IMR-90 (cell line): ENCODE measurements at regions not wholly inside any gene's neighbourhood (a gene's known extent, or its start where the extent isn't known, plus 50 kb on each side); places are given as distances from the start of the nearest gene placed in this dataset.

Experiments
- ATAC-seq: fragments of 200-7000 bp; cut with Tn5 transposase; 2 replicates; pipeline ENCODE4 v1.9.1; 2020; ENCODE audit warnings: low read depth, mild to moderate bottlenecking, moderate library complexity
- BruUV-seq: library from RNA; stranded (reverse); fragments of 400-500 nt; replicated peaks from 2 replicates; lab custom pipeline; 2021; lab: Mats Ljungman, UMichigan
- CTCF ChIA-PET: fragments of 300-600 bp; formaldehyde crosslinking; extraction: SDS; loops from one replicate; lab custom pipeline; 2021; ENCODE audit warnings: antibody characterized with exemption; lab: Yijun Ruan, JAX
- POLR2A ChIA-PET: fragments of 300-600 bp; sonication (Branson Sonifier 250); formaldehyde crosslinking; loops from one replicate; lab custom pipeline; 2022; ENCODE audit warnings: antibody characterized with exemption; ENCODE audit not compliant: unreplicated experiment; lab: Charles Lee
- DNase-seq: peaks from one replicate; pipeline ENCODE4 v3.0.0; 2013
- H2AFZ ChIP-seq: replicated peaks from 2 replicates; pipeline ENCODE3; 2013; ENCODE audit warnings: low read length, mild to moderate bottlenecking; ENCODE audit not compliant: poor library complexity
- H2AK5ac ChIP-seq: 2 replicates; pipeline ENCODE4 v1.6.1; 2013; ENCODE audit warnings: low read depth, low read length, inconsistent platforms
- H2AK9ac ChIP-seq: replicated peaks from 2 replicates; pipeline ENCODE3; 2013; ENCODE audit warnings: mild to moderate bottlenecking, low read depth, low read length, moderate library complexity; ENCODE audit not compliant: poor library complexity
- H2BK120ac ChIP-seq: 2 replicates; pipeline ENCODE4 v1.6.1; 2013; ENCODE audit warnings: low read depth, low read length, inconsistent platforms
- H2BK15ac ChIP-seq: 3 replicates; pipeline ENCODE4 v1.6.1; 2013; ENCODE audit warnings: low read depth, low read length, inconsistent platforms
- H2BK20ac ChIP-seq: 2 replicates; pipeline ENCODE4 v1.6.1; 2013; ENCODE audit warnings: low read depth, mild to moderate bottlenecking, inconsistent platforms, low read length, moderate library complexity
- H2BK5ac ChIP-seq: 2 replicates; pipeline ENCODE4 v1.6.1; 2013; ENCODE audit warnings: mild to moderate bottlenecking, low read depth, low read length, inconsistent platforms; ENCODE audit not compliant: poor library complexity, severe bottlenecking
- H3K14ac ChIP-seq: replicated peaks from 2 replicates; pipeline ENCODE4 v1.6.1; 2013; ENCODE audit warnings: low read depth, low read length, inconsistent platforms
- H3K18ac ChIP-seq: 2 replicates; pipeline ENCODE4 v1.6.1; 2013; ENCODE audit warnings: low read depth, low read length, control low read depth
- H3K23ac ChIP-seq: 2 replicates; pipeline ENCODE4 v1.6.1; 2013; ENCODE audit warnings: low read depth, low read length, inconsistent platforms
- H3K27ac ChIP-seq: 2 replicates; pipeline ENCODE4 v1.5.1; 2013; ENCODE audit warnings: mild to moderate bottlenecking, control low read depth, low read length; ENCODE audit not compliant: insufficient read depth
- H3K27me3 ChIP-seq: 2 replicates; pipeline ENCODE4 v1.6.1; 2013; ENCODE audit warnings: low read length; ENCODE audit not compliant: control insufficient read depth, insufficient read depth
- H3K36me3 ChIP-seq: 2 replicates; pipeline ENCODE4 v1.6.1; 2013; ENCODE audit warnings: low read length, mixed read lengths; ENCODE audit not compliant: control insufficient read depth, insufficient read depth
- H3K4ac ChIP-seq: 2 replicates; pipeline ENCODE4 v1.6.1; 2013; ENCODE audit warnings: low read depth, low read length, inconsistent platforms
- H3K4me1 ChIP-seq: 2 replicates; pipeline ENCODE4 v1.6.1; 2013; ENCODE audit warnings: low read length, mixed read lengths; ENCODE audit not compliant: control insufficient read depth, insufficient read depth
- H3K4me2 ChIP-seq: 2 replicates; pipeline ENCODE4 v1.6.1; 2013; ENCODE audit warnings: low read depth, mild to moderate bottlenecking, control low read depth, low read length, moderate library complexity
- H3K4me3 ChIP-seq: 2 replicates; pipeline ENCODE4 v1.5.1; 2013; ENCODE audit warnings: low read depth, mild to moderate bottlenecking, control low read depth, low read length, moderate library complexity; ENCODE audit not compliant: insufficient read depth
- H3K56ac ChIP-seq: 2 replicates; pipeline ENCODE4 v1.6.1; 2013; ENCODE audit warnings: low read length, inconsistent platforms; ENCODE audit not compliant: insufficient read depth; ENCODE audit errors: extremely low read depth
- H3K79me1 ChIP-seq, 2 experiments: 2 replicates each; pipeline ENCODE4 v1.6.1; 2013; ENCODE audit warnings: low read length in 2 of 2, inconsistent platforms in 1 of 2, low read depth in 1 of 2
- H3K9ac ChIP-seq: 2 replicates; pipeline ENCODE4 v1.6.1; 2013; ENCODE audit warnings: low read depth, low read length, control low read depth
- H3K9me1 ChIP-seq: 2 replicates; pipeline ENCODE4 v1.6.1; 2013; ENCODE audit warnings: low read length, inconsistent platforms; ENCODE audit not compliant: insufficient read depth
- H3K9me3 ChIP-seq: 2 replicates; pipeline ENCODE4 v1.6.1; 2013; ENCODE audit warnings: low read length; ENCODE audit not compliant: control insufficient read depth, insufficient read depth
- H4K20me1 ChIP-seq: 2 replicates; pipeline ENCODE4 v1.6.1; 2013; ENCODE audit warnings: low read length, inconsistent platforms; ENCODE audit not compliant: insufficient read depth
- H4K5ac ChIP-seq: 2 replicates; pipeline ENCODE4 v1.6.1; 2013; ENCODE audit warnings: mild to moderate bottlenecking, low read depth, low read length, control low read depth
- H4K8ac ChIP-seq, 2 experiments: 2 replicates each; pipeline ENCODE4 v1.6.1; 2013; ENCODE audit warnings: low read depth in 2 of 2, low read length in 2 of 2, control low read depth in 1 of 2, inconsistent platforms in 1 of 2
- H4K91ac ChIP-seq: 2 replicates; pipeline ENCODE4 v1.6.1; 2013; ENCODE audit warnings: low read depth, low read length, inconsistent platforms; ENCODE audit not compliant: insufficient read depth
- BHLHE40 ChIP-seq: fragments of 150-350 bp; IDR thresholded peaks from 2 replicates; pipeline ENCODE4 v1.6.1; 2016; ENCODE audit warnings: mild to moderate bottlenecking, low read depth, low read length
- CEBPB ChIP-seq: IDR thresholded peaks from 2 replicates; pipeline ENCODE4 v1.6.1; 2012; ENCODE audit warnings: low read depth, low read length, improper control_type of control experiment
- CHD1 ChIP-seq: IDR thresholded peaks from 2 replicates; pipeline ENCODE4 v1.6.1; 2012; ENCODE audit warnings: low read depth, low read length, improper control_type of control experiment
- ELK1 ChIP-seq: fragments of 150-350 bp; IDR thresholded peaks from 2 replicates; pipeline ENCODE4 v1.6.1; 2016; ENCODE audit warnings: low read depth, mild to moderate bottlenecking, low read length, moderate library complexity, borderline replicate concordance
- MAFK ChIP-seq: IDR thresholded peaks from 2 replicates; pipeline ENCODE4 v1.6.1; 2012; ENCODE audit warnings: low read depth, low read length, improper control_type of control experiment
- MAZ ChIP-seq: IDR thresholded peaks from 2 replicates; pipeline ENCODE4 v1.6.1; 2012; ENCODE audit warnings: low read depth, mild to moderate bottlenecking, low read length, improper control_type of control experiment, moderate library complexity, borderline replicate concordance
- MXI1 ChIP-seq: IDR thresholded peaks from 2 replicates; pipeline ENCODE4 v1.6.1; 2012; ENCODE audit warnings: low read depth, mild to moderate bottlenecking, low read length, moderate library complexity, borderline replicate concordance
- NFE2L2 ChIP-seq: fragments of 150-350 bp; IDR thresholded peaks from 2 replicates; pipeline ENCODE4 v1.6.1; 2016; ENCODE audit warnings: low read depth, mild to moderate bottlenecking, low read length
- POLR2A ChIP-seq: IDR thresholded peaks from 2 replicates; pipeline ENCODE4 v1.6.1; 2012; ENCODE audit warnings: mild to moderate bottlenecking, low read depth, low read length
- RAD21 ChIP-seq: IDR thresholded peaks from 2 replicates; pipeline ENCODE4 v1.6.1; 2012; ENCODE audit warnings: low read length, improper control_type of control experiment
- RCOR1 ChIP-seq: IDR thresholded peaks from 2 replicates; pipeline ENCODE4 v1.6.1; 2012; ENCODE audit warnings: mild to moderate bottlenecking, low read length, improper control_type of control experiment; ENCODE audit not compliant: insufficient replicate concordance
- RFX5 ChIP-seq: IDR thresholded peaks from 2 replicates; pipeline ENCODE4 v1.8.0; 2012; ENCODE audit warnings: low read depth, mild to moderate bottlenecking, low read length, moderate library complexity
- SMC3 ChIP-seq: fragments of 150-350 bp; IDR thresholded peaks from 2 replicates; pipeline ENCODE4 v1.6.1; 2016; ENCODE audit warnings: low read depth, mild to moderate bottlenecking, antibody characterized with exemption, low read length, moderate library complexity
- USF2 ChIP-seq: fragments of 150-350 bp; IDR thresholded peaks from 2 replicates; pipeline ENCODE4 v1.6.1; 2017; ENCODE audit warnings: mild to moderate bottlenecking, antibody characterized with exemption, low read length, low read depth
- WGBS, 2 experiments: methylation state at CpG; one replicate each; pipeline versions ENCODE4 v1.1.5 to v1.1.7; 2013; ENCODE audit warnings: missing lambda C conversion rate in 2 of 2; ENCODE audit not compliant: insufficient read length in 1 of 2; ENCODE audit errors: extremely low coverage in 2 of 2; 5-methylcytosine and 5-hydroxymethylcytosine counted together
- dilution Hi-C: fragments of 300-500 bp; cut with HindIII; formaldehyde crosslinking; loops from one replicate; pipeline ENCODE4 v1.14.3; 2018; ENCODE audit warnings: low sequenced_read_pairs; ENCODE audit not compliant: unreplicated experiment
- in situ Hi-C: fragments of 300-500 bp; cut with MboI; formaldehyde crosslinking; loops from 3 replicates; pipeline ENCODE4 v1.14.3; 2019; ENCODE audit warnings: low sequenced_read_pairs, inconsistent platforms, mixed read lengths
- intact Hi-C: fragments of 100-400 bp; cut with micrococcal nuclease; formaldehyde crosslinking; loops from 2 replicates; pipeline ENCODE4 v1.10.0; 2022
- TF ChIP-seq, protein P1 (sequence below): conservative IDR thresholded peaks from 2 replicates; pipeline ENCODE4 v1.5.1; 2012; ENCODE audit warnings: mild to moderate bottlenecking, low read depth, low read length, improper control_type of control experiment

GRCh38 chr17:79159471-79159870, 84.8 kb downstream of the ENGASE start:
- no peak overlapping the region for H2AFZ ChIP-seq
- no peak overlapping the region for H3K14ac ChIP-seq
- no peak overlapping the region for H2BK120ac ChIP-seq
- H2BK5ac ChIP-seq: no peak overlapping the region
- in situ Hi-C loops (no loop called here), dilution Hi-C loops (no loop called here), intact Hi-C loops (no loop called here)
- no peaks in the 10 kb centered on the region for H3K9me1 ChIP-seq
- H2BK20ac ChIP-seq: no peak overlapping the region
- no peak overlapping the region for H3K56ac ChIP-seq
- H4K5ac ChIP-seq: no peak overlapping the region
- BruUV-seq: no TSS peak
- ChIA-PET CTCF (no interaction called here), POLR2A (no interaction called here)
- ATAC-seq (no peak), DNase-seq (no peak)
- no peak overlapping the region for H3K23ac ChIP-seq
- no peak overlapping the region for H3K4me3 ChIP-seq
- H2BK15ac ChIP-seq: no peak overlapping the region
- 76% methylated on average over 2 of the region's 6 CpGs; no CpG with 5 or more reads in 1 of the 2 experiments for WGBS, 2 experiments
- H2AK9ac ChIP-seq: no peak overlapping the region
- no peak overlapping the region for H3K4me2 ChIP-seq
- no peak overlapping the region for H3K9ac ChIP-seq
- H3K36me3 ChIP-seq: no peaks in the 10 kb centered on the region
- H3K18ac ChIP-seq: no peak overlapping the region
- H4K8ac ChIP-seq: no peak overlapping the region
- H3K27ac ChIP-seq: no peak overlapping the region
- no peak overlapping the region for H2AK5ac ChIP-seq
- H3K9me3 ChIP-seq: no peaks in the 10 kb centered on the region
- peaks cover 14% of the 10 kb centered on the region; the same call in 1 of the 2 replicates for H3K27me3 ChIP-seq
- no peaks in the 10 kb centered on the region for H3K79me1 ChIP-seq
- H3K4ac ChIP-seq: no peak overlapping the region
- H3K4me1 ChIP-seq: no peaks in the 10 kb centered on the region
- no peak overlapping the region for H4K91ac ChIP-seq
- H4K20me1 ChIP-seq: no peaks in the 10 kb centered on the region; the same call in 1 of the 2 replicates
- TF ChIP-seq MAFK (no peak), BHLHE40 (no peak), ELK1 (no peak), RFX5 (no peak), CHD1 (no peak), USF2 (no peak), CEBPB (no peak), NFE2L2 (no peak), MAZ (no peak), RAD21 (no peak), POLR2A (no peak), SMC3 (no peak), MXI1 (no peak), RCOR1 (no peak)
- TF ChIP-seq, protein P1, sequence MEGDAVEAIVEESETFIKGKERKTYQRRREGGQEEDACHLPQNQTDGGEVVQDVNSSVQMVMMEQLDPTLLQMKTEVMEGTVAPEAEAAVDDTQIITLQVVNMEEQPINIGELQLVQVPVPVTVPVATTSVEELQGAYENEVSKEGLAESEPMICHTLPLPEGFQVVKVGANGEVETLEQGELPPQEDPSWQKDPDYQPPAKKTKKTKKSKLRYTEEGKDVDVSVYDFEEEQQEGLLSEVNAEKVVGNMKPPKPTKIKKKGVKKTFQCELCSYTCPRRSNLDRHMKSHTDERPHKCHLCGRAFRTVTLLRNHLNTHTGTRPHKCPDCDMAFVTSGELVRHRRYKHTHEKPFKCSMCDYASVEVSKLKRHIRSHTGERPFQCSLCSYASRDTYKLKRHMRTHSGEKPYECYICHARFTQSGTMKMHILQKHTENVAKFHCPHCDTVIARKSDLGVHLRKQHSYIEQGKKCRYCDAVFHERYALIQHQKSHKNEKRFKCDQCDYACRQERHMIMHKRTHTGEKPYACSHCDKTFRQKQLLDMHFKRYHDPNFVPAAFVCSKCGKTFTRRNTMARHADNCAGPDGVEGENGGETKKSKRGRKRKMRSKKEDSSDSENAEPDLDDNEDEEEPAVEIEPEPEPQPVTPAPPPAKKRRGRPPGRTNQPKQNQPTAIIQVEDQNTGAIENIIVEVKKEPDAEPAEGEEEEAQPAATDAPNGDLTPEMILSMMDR: no peak
